NCI-H2196 treated with DMSO at 0.1 percent for 48 hours (cell line): ENCODE measurements at regions not wholly inside any gene's neighbourhood (a gene's known extent, or its start where the extent isn't known, plus 50 kb on each side); places are given as distances from the start of the nearest gene placed in this dataset.
"Not testable (repeated sequence)": the region's sequence is repeated elsewhere in the genome, so short reads cannot be mapped to it uniquely, and the experiment has no call there.

Experiments
- DNase-seq: peaks from one replicate; lab custom pipeline; 2025; ENCODE audit not compliant: unreplicated experiment; lab: John Stamatoyannopoulos, UW

DNA sequence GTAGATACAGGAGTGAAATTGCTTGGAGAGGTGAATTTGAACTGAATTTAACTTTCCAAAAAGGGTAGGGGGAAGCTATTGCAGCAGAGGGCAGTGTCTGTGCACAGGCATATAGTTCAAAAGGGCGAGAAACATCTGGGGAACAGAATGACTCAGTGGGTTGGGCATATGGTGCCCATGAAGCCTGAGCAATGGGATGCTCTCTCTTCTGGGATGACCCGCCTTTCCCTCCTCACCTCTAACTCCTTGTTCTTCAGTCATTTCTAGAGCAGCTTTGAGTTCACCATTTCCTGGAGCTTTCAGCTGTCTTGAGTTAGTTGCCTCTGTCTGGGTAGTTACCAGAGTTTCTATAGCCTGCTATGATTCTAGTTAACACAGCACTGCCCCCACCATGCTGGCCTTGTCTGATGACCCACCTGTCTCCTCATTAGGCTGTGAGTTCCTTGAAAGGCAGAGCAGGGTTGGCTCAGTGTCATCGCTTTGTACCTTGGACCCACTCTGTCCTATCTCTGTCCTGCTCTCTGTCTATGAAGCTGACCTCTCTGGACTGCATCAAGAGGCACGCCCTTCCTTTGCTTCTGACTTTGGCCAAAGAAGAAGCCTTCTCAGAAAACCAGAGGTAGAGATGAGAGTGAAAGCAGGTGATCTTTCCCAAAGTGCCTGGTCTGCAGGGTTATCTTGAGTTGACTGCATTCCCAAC is 299.6 kb upstream of the KLF4 start:
- DNase-seq: no peak

DNA sequence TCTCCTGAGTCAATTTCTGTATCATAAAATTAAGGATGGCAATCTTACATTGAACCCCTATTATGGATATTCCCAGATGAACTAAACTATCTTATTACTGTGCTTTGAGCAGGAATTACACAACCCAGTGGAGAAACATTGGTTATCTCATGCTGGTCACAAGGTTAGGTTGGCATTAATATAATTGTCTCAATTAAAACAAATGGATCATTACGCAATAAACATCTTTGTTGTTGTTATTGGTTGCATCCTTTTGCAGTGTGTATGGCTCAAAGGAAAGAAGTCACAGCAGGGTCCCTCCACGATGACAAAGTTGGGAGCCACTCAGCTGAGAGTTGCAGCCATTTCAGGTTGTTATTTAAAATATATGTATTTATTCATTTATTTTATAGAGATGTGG is 297.0 kb upstream of the KLF4 start:
- DNase-seq: no peak

DNA sequence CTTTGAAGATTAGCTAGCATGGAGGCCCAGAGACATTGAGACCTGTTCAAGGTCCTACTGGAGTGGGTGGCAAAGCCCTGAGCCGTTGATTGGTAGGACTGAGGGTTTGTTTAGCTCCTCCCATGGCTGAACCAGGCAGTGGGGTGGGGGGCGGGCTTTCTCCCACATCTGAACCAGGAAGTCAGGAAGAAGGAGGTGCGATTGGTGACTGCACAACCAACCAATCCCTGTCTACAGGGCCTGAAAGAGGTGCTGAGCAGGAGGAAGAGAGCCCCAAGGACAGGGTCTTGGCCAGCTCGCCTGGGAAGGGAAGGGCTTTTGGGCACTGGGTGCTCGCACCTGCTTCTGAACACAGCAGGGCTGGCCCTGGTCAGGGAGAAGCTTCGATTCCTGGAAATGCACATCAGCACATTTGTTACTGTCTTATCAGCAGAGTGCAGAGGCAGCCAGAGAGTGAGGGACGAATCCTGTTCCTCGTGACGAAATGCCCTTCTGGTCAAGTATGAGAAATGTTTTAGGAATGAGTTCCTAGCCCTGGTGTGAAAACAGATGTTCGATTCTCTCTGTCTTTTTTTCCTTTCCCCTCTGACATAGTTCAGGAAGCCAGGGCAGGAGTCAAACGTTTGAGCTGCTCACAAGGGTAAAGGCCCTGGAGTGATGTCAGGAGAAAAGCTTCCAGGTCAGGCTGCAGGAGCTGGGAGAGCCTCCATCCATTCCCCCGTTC is 294.8 kb upstream of the KLF4 start:
- no peak for DNase-seq

DNA sequence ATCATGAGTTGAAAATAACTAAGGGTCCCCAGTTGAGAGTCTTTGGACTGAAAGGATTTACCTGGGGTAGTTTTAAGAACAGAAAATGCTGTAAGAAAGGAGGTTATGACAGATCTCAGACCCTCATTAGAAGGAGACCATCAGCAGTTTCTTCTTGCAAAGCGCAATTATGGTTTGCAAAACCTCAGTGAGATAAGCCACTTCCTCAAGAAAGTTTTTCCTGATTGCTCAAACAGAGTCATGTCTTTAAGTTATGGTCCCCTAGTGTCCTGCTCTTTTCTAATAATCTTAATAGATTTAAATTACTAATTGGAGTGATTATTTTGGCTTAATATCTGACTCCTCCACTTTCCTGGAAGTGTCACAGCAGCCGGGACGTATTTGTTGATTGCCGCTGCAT is 293.2 kb upstream of the KLF4 start:
- DNase-seq: no peak

DNA sequence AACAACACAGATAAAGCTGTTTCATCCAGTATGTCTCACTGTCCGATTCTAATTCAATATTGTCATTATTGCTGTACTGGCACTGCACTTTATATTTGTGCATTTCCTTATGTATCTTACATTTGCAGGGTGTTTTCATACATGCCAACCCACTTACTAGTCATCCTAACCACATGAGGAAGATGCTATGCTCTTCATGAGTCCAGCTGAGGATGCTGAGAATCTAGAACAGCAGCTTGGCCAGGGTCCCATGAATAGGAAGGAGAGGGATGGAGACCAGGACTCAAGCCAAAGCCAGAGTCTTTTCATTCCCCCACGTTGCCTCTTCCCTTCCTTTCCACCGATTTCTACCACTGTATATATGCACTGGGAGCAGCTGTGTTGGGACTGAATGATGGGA is 292.8 kb upstream of the KLF4 start:
- no peak for DNase-seq

DNA sequence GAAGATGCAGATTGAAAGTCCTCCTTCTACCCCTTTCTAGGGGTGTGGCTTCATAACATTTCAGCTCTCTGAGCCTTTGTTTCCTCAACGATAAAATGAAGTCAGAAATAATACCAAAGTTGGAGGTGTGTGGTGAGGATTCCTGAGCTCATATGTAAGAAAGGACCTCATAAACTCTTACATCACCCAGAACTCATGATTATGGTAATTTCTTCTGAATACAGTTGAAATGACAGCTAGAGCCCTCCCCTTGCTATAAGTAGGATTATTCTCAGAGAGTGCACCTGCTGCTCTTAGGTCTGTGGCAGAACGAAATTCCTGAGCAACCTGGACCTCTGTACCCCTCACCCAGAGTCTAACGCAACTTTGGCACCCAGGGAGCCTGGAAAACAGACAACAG is 291.4 kb upstream of the KLF4 start:
- no peak for DNase-seq

DNA sequence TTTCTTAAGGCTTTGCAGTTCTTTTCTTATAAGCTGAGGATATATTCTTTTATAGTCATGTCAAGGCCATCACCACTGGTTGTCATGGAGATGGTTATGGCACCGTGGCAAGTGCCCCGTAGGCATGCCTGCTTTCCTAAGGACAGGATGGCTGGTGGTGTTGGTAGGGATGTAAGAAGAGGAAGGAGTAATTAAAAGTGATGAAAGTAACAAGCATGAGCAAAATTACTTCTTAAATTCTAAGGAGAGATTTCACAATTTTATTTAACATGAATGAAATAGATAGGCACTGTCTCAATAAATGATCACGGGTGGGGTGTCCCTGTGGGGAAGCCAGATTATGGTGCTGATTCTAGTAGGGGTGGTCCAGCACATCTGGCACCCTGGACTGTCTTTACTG is 290.2 kb upstream of the KLF4 start:
- DNase-seq: no peak

DNA sequence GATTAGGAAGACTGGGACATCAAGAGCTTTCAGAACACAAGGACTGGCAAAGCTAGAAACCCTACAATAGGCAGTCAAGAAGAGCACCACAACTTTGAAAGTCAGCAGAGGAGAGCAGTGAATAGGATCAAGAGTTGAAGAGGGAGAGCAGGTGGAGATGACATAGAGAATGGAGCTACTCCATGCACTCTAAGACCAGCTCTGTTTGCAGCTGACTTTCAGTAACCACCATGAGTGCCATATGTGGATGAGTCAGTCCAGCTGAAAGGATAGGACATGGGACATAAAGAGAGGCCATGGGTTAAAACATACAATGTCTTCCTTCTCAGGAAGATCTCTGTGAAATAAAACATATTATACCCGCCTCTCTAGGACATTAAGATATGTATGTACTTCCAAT is 289.1 kb upstream of the KLF4 start:
- no peak for DNase-seq

DNA sequence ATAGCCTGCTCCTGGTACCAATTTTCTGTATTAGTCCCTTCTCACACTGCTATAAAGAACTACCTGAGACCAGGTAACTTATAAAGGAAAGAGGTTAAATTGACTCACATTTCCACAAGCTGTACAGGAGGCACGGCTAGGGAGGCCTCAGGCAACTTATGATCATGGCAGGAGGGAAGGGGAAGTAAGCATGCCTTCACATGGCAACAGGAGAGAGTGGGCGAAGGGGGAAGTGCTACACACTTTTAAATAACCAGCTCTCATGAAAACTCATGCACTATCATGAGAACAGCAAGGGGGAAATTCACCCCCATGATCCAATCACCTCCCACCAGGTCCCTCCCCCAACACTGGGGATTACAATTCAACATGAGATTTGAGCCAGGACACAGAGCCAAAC is 284.5 kb upstream of the KLF4 start:
- not testable (repeated sequence) for DNase-seq

DNA sequence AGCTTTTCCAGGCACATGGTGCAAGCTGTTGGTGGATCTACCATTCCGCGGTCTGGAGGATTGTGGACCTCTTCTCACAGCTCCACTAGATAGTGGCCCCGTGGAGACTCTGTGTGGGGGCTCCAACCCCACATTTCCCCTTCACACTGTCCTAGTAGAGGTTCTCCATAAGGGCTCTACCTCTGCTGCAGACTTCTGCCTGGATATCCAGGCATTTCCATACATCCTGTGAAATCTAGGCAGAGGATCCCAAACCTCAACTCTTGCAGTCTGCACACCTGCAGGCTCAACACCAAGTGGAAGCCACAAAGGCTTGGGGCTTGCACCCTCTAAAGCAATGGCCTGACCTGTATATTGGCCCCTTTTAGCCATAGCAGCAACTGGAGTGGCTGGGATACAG is 283.4 kb upstream of the KLF4 start:
- DNase-seq: no peak

DNA sequence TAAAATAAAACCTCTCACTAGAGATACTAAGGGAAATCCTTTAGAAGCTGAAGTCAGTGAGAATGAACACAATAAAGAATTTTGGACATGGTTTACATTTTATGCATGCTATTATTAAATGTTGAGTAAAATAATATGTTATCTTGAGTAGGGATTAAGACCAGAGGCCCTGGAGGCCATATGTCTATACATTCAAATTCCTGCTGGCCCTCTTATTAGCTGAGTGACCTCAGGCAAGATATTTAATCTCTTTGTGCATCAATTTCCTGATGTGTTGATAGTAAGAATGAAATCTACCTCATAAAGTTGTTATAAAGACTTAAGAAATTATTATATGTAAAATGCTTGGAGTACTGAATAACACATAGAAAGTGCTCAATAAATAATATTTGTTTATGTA is 281.1 kb upstream of the KLF4 start:
- DNase-seq: no peak

DNA sequence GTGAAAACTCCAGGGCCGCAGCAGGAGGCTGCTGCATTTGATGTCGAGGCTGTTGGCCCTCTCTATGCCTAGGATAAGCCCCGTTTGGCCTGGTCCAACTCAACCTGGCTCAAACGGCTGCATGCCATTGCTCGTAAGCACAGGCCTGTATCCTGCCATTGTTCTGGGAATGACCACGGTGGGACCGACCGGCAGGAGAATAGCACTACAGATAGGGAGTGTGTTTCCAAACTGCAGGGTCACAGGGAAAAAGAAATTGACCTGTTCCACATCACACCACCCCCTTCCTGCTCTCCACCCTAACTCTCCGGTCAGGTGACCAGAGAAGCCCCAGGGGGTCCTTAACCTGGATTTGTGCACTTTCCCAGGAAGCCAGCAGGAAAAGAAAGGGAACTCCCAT is 278.7 kb upstream of the KLF4 start:
- DNase-seq: no peak

DNA sequence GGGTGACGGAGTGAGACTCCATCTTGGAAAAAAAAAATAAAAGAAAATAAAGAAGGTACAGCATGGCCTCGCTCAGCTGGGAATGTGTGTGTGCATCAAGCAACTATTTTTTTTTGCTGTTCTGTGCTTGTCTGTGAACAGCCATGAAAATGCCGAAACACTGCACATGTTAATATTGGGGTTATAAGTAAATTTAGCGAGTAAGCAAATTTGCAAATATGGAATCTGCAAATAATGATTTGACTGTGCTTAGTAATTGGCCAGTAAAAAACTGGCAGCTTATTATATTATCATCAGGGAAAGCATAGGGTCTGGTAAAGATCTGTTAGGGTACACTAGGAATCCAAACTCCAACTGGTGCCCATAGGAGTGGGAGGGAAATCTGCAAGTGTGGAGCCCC is 278.1 kb upstream of the KLF4 start:
- no peak for DNase-seq

DNA sequence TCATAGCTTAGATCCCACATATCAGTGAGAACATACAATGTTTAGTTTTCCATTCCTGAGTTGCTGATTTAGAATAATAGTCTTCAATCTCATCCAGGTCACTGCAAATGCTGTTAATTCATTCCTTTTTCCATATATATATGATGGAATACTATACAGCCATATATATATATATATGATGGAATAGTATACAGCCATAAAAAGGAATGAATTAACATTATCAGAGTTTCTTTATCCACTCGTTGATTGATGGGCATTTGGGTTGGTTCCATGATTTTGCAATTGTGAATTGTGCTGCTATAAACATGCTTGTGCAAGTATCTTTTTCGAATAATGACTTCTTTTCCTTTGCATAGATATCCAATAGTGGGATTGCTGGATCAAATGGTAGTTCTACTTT is 273.9 kb upstream of the KLF4 start:
- not testable (repeated sequence) for DNase-seq

DNA sequence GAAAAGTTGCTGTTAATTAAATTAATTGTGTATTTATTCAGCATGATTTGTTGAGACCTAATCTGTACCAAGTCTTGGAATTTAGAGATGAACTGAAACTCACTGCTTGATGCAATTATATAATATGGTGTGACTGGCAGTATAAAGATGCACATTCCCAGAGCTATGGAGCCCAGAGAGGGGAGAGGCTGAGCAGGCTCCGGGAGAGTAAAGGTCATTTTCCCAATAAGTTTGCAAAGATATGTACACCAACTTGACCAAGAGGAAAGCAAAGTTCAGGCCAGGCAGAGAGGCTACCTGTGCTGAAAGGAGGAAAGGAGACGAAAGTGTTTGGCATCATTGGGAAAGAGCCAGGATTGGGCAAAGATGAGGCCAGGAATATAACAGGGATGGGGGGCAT is 271.7 kb upstream of the KLF4 start:
- DNase-seq: no peak

DNA sequence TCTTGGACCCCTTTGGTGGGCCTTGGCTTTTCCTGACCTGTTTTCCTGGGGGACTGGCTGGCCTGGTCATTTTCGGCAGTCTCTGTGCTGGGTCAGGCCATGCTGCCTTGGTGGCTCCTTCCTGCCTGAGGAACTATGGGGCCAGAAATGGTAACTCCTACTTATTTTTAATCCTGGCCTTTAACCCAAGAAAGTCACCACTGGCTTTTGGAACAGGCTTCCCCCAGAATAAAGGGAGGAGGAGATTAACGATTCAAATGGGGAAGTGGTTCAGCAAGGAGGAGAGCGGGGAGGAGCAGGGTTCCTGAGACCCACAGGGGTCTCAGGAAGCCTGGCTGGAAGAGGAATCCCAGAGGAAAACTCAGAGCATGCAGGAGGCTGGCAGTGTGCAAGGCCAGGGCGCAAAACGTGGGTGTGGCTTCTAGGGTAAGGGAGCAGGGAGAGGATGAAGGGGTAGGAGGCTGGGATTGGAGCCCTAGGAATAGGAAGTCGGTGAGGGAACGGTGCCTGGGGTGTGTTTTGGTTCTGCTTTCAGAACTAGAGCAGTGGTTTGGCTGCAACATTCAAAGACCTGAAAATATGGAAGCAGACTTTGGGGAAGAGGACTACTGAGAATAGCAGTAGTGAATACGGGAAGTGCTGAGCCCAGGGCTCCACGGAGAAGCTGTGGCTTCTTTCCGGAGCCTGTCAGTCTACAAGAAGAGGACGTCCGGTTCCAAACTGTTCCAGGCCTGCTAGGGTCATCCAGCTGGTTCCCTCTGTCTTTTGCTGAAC is 271.1 kb upstream of the KLF4 start:
- DNase-seq: no peak

DNA sequence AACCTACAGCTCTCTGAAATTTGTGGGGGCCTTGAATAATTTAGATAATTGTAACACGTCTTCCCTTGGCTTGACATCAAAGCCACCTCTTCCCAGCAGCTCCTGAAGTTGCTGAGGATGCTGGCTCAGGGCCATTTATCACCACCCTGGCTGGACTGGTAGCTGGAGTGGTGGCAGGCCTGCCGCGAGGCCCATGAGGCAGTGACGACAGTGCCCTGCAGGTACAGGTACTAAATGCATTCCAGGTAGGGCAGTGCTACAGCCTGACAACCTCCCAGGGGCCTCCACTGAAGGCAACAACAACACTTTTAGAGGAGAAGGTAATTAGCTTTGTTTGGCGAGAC is 270.2 kb upstream of the KLF4 start:
- no peak for DNase-seq

DNA sequence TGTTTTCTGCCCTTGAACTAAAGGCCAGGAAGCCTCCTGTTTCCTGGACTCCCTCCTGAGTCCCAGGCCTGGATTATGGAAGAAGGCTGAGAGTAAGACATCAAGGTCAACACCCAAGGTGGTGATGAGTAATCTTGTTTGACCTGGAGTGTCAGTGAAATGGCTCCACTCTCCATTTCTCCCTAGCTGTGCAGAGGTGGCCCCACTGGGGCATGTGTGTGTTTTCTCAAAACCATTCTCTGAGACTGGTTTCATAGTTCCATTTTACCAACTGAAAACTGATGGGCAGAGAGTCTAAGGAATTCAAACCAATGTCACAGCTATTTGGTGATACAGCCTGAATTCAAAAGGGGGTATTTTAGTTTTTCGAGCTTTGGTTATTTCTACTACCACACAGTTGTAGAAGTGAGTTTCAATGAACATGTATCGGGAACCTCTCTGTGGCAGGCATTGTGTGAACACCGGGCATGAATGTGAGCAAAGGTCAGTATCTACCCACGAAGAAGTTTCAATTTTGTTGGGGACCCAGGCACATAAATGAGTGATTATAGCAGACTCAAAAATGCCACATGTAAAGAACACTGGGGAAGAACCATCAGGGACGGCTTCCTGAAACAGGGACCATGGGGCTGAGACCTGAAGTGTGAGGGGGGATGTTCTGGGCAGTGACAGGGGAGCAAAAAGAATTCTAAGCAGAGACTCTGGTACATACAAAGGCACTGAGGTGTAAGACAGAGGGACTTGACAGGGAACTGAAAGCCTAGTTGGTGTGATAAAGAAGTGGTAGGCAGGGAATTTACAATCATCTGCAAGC is 269.6 kb upstream of the KLF4 start:
- no peak for DNase-seq

DNA sequence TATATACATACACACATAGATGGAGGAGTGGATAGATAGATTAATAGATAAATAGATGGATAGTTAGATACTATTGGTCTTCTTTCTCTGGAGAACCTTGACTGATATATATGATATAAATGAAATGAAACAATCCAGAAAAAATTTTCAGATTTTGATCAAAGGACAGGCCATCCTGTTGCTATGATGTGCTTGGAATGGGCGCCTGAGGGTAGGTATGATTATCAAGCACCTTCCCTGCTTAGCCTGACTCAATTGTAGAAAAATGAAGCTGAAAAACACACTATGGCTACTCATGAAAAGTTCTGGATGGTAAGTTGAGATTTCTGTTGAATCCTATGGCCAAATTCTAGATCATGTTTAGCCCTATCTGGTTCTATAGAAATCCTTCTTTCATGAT is 266.5 kb upstream of the KLF4 start:
- DNase-seq: no peak

DNA sequence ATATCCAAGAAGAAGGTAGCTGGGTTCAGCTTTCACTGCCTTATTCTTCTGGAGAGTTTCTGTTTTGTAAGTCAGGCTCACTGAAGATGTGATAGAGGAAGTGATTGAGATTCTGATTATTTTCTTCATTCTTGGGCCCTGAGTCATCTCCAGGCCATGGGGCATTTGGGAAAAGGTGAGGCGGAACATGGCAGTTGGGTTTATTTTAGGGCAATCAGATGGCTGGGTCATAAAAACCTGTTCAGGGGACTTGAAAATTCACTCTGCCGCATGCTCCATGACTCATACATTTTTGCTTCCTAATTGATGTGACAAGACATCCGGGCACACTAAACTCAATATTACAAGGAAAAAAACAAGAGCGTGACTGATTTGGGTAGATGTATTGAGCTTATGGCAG is 265.7 kb upstream of the KLF4 start:
- DNase-seq: no peak

DNA sequence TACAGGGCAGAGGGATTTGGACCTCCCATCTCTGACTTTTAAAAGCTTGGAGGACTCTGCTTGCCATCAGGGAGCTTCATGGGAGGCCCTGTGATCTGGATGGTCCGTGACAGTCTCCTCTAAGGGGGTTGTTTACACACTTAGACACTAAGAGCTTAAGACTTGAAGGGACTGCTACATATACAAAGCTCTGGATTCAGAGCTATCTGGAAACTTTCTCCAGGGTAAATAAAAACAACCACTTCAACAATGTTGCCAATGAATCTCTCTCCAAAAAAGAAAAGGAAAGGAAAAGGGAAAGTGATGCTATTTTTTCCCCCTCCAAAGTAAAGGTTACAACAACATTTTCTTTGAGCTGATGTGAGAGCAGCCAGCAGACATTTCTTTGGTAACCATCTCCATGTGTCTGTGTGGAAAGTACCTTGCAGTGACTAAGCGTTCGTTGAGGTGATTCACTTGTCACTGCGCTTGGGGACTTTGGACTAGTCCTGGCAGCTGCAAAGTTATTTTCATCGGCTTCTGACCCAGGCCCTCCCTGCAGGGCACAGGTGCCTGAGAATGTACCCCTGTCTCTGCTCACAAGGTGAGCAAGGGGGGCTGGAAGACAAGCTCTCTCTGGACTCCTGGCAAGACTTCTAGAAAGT is 262.1 kb upstream of the KLF4 start:
- DNase-seq: no peak
